ENCODE measurements at regions not wholly inside any gene's neighbourhood (a gene's known extent, or its start where the extent isn't known, plus 50 kb on each side); places are given as distances from the start of the nearest gene placed in this dataset.
"Not testable (repeated sequence)": the region's sequence is repeated elsewhere in the genome, so short reads cannot be mapped to it uniquely, and the experiment has no call there.

DNA sequence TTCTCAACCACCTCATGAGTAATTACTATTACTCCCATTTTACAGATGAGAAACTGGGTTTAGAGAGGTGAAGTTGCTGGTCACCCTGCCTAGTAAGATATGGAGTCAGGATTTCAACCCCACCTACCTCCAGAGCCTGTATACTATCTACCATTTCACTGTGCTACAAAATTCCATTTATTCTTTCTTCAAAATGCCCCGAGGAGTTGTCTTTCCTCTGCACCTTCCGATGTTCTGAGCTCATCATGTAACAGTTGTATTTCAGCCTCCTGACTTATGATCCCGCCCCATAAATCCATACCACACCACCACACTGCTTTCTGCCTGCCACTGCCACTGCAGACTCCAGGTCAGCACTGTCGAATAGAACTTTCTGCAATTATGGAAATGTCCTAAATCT is 71.3 kb upstream of the SLC25A36 start:
- no peak for DNase-seq (ENCODE audit: low read depth)

GRCh38 chr3:140871022-140871421 is 70.6 kb upstream of the SLC25A36 start:
- no peak for DNase-seq (ENCODE audit: low read depth)

- not testable (repeated sequence) for DNase-seq (ENCODE audit: low read depth)
Measured at GRCh38 chr3:140872165-140872564, 69.5 kb upstream of the SLC25A36 start.

- no peak for DNase-seq (ENCODE audit: low read depth)
Measured at GRCh38 chr3:140883428-140884040, 58.1 kb upstream of the SLC25A36 start.

DNA sequence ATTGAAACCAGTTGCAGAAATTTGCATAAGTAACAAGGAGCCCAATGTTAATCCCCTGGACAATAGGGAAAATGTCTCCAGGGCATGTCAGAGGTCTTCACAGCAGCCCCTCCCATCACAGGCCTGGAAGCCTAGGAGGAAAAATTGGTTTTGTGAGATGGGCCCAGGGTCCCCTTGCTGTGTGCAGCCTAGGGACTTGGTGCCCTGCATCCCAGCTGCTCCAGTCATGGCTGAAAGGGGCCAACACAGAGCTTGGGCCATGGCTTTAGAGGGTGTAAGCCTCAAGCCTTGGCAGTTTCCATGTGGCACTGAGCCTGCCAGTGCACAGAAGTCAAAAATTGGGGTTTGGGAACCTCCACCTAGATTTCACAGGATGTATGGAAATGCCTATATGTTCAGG is 55.9 kb upstream of the SLC25A36 start:
- not testable (repeated sequence) for DNase-seq (ENCODE audit: low read depth)
